Epithelial cell of proximal tubule (primary cell): ENCODE measurements at regions not wholly inside any gene's neighbourhood (a gene's known extent, or its start where the extent isn't known, plus 50 kb on each side); places are given as distances from the start of the nearest gene placed in this dataset.

Experiments used
- DNase-seq: peaks from one replicate; pipeline ENCODE4 v3.0.0-alpha.2; 2011; ENCODE audit warnings: low read depth
- H3K4me3 ChIP-seq: 2 replicates; pipeline ENCODE4 v1.5.1; 2011; ENCODE audit warnings: low read depth, mild to moderate bottlenecking, low read length
- TF ChIP-seq, protein P1 (sequence below): conservative IDR thresholded peaks from 2 replicates; pipeline ENCODE4 v1.5.1; 2012; ENCODE audit warnings: low read depth, mild to moderate bottlenecking, low read length

DNA sequence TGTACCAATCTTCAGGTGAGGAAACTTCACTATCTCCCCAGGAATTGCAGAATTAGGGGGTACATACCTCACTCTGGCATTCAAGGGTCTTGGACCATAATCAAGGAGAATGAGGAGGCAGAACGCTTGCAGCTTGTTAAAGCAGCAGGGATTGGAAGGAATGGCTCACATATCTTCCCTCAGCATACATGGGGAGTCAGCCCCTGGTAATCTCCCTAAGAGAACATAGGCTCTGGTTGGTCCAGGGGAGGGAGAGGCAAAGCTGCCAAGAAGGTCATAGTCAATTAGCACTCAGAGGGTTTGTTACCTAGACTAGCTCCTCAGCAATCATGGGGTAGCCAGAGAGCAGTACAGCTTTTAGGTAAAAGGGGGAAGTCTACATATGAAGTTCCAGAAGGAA is 256.8 kb downstream of the INSC start:
- no peak for DNase-seq
- TF ChIP-seq, protein P1, sequence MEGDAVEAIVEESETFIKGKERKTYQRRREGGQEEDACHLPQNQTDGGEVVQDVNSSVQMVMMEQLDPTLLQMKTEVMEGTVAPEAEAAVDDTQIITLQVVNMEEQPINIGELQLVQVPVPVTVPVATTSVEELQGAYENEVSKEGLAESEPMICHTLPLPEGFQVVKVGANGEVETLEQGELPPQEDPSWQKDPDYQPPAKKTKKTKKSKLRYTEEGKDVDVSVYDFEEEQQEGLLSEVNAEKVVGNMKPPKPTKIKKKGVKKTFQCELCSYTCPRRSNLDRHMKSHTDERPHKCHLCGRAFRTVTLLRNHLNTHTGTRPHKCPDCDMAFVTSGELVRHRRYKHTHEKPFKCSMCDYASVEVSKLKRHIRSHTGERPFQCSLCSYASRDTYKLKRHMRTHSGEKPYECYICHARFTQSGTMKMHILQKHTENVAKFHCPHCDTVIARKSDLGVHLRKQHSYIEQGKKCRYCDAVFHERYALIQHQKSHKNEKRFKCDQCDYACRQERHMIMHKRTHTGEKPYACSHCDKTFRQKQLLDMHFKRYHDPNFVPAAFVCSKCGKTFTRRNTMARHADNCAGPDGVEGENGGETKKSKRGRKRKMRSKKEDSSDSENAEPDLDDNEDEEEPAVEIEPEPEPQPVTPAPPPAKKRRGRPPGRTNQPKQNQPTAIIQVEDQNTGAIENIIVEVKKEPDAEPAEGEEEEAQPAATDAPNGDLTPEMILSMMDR: no peak

DNA sequence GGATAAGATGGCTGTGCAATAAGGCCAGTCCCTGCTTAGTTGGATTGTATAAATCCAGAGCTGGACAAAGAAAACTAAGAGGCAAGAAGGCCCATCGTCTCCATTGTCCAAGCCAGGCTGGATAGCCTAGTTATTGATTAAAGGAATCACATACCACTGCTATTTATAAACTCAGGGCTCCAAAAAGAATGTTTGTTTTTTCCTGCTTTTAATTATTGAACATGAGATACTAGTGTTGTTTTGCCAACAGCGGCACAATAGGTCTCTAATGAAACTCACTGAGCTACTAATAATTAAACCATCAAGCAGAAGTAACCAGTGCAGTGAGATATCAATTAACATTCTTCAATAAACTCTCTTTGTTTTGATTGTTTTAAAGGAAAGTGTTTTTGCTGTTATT is 259.7 kb downstream of the INSC start:
- TF ChIP-seq, protein P1: no peak
- no peak overlapping the region for H3K4me3 ChIP-seq
- peak; percentile 81 for DNase-seq

More for the DNA sequence above, 256.8 kb downstream of the INSC start:
- H3K4me3 ChIP-seq: no peak overlapping the region

DNA sequence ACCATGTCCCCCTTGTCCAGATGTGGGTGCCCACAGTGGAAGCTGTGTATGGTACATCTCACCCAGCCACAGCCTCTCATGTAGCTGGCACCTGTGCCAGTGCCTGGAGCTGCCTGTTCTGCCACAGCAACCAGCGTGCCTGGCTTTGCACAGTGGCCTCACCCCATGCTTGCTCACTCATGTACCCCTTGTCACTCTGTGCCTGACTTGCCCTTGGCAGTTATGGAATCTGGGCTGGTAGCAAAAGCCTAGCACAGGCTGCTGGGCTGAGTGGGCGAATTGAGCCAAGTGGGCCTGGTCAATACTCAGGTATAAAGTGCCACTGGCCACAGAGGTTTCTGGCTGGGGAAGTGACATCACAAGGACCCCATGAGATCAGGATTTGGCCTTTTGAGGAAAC is 264.2 kb downstream of the INSC start:
- DNase-seq: no peak
- TF ChIP-seq, protein P1: no peak
- H3K4me3 ChIP-seq: no peak overlapping the region

DNA sequence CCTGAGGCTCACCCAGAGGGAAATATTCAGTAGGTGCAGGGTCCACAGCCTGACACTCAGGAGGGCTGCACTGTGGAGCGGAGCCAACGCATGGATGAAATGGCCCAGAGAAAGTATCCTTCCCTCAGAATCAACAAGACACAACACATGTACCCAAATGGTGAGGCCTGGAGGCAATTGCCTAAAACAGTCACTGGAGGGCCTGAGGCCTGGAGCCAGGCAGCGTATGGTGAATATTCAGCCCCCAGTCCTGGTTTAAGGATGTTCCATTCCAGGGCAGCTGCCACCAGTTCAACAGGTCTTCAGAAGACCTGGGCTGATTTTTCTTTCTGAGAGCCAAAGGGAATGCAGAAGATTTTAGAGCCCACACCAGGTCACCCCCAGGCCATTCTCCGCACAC is 264.8 kb downstream of the INSC start:
- no peak overlapping the region for H3K4me3 ChIP-seq
- TF ChIP-seq, protein P1: no peak
- no peak for DNase-seq

DNA sequence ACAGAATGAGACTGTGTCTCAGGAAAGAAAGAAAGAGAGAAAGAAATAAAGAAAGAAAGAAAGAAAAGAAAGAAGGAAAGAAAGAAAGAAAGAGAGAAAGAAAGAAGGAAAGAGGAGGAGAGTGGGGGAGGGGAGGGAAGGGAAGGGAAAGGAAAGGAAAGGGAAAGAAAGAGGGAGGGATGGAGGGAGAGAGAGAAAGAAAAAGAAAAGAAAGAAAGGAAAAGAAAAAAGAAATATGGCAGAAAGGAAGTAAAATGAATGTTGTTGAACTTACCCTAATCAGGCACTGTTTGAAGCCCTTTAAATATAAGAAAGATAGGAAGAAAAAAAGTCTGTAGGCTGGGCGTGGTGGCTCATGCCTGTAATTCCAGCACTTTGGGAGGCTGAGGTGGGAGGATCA is 276.1 kb downstream of the INSC start:
- TF ChIP-seq, protein P1: no peak
- DNase-seq: no peak
- H3K4me3 ChIP-seq: no peak overlapping the region

DNA sequence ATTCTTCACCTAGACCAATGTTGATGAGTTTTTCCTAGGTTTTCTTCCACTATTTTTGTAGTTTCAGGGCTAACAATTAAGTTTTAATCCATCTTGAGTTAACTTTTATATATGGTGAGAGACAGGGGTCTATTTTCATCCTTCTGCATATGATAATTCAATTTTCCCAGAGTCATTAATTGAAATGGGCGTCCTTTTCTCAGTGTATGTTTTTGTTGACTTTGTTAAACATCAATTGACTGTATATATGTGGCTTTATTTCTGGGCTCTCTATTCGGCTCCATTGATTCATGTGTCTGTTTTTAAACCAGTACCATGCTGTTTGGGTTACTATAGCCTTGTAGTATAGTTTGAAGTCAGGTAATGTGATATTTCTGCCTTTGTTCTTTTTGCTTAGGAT is 282.1 kb downstream of the INSC start:
- TF ChIP-seq, protein P1: no peak
- DNase-seq: no peak
- H3K4me3 ChIP-seq: no peak overlapping the region

DNA sequence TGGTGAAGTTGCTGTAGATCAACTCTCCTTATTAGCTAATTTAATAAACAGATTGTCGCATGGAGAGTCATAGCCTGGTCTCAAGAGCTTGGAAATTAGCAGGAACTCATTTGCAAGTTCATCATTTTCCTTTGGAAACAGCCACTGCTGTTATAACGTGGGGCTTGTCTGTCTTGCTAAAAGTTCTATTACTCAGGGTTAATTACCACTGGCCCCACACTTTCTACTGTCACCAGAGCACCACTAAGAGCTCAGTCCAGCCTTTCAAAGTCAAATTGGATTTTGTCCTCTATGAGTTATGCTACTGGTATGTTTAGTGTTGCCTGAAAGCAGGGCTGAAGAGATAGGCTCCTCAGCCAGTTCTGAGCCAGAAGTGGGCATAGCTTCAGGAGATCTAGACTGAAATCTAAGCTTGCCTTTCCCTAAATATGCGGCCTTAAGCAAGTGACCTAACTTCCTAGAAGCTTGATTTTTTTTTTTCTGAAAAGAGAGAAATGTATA is 292.2 kb downstream of the INSC start:
- no peak for DNase-seq
- no peak overlapping the region for H3K4me3 ChIP-seq
- TF ChIP-seq, protein P1: no peak
